ENCODE measurements at regions not wholly inside any gene's neighbourhood (a gene's known extent, or its start where the extent isn't known, plus 50 kb on each side); places are given as distances from the start of the nearest gene placed in this dataset.
"Not testable (repeated sequence)": the region's sequence is repeated elsewhere in the genome, so short reads cannot be mapped to it uniquely, and the experiment has no call there.

- H3K27ac Mint-ChIP-seq = no peak overlapping the region
- no peak overlapping the region for H3K4me3 Mint-ChIP-seq
- H3K36me3 Mint-ChIP-seq = peaks cover 17% of the 10 kb centered on the region
- no peak for ATAC-seq
- no peaks in the 10 kb centered on the region for H3K27me3 Mint-ChIP-seq
- no peak for DNase-seq (ENCODE audit: low spot score)
- peaks cover 0 to 9% of the 10 kb centered on the region in 2 donors for H3K4me1 Mint-ChIP-seq (ENCODE audit: low read depth in 2 of 2)
- H3K9me3 Mint-ChIP-seq = peaks cover 17% of the 10 kb centered on the region
Observed at GRCh38 chr9:29449306-29449705, 1876.0 kb upstream of the C9orf72 start.

- Mint-ChIP-seq H3K36me3 (peaks cover 17% of the 10 kb centered on the region), H3K9me3 (peaks cover 17% of the 10 kb centered on the region)
- not testable (repeated sequence) for H3K27me3 Mint-ChIP-seq; H3K4me1 Mint-ChIP-seq (ENCODE audit: low read depth in 2 of 2); H3K4me3 Mint-ChIP-seq; DNase-seq (ENCODE audit: low spot score); H3K27ac Mint-ChIP-seq; ATAC-seq
Observed at GRCh38 chr9:29450343-29450875, 1877.1 kb upstream of the C9orf72 start.

GRCh38 chr9:29456940-29457339 is 1883.7 kb upstream of the C9orf72 start:
- no peak for DNase-seq (ENCODE audit: low spot score)
- Mint-ChIP-seq H3K4me3 (no peak overlapping the region), H3K36me3 (peaks cover 12% of the 10 kb centered on the region), H3K9me3 (peaks cover 23% of the 10 kb centered on the region), H3K27ac (no peak overlapping the region), H3K27me3 (no peaks in the 10 kb centered on the region), H3K4me1 (ENCODE audit: low read depth in 2 of 2) (peaks cover 0 to 2% of the 10 kb centered on the region in 2 donors)
- no peak for ATAC-seq

GRCh38 chr9:29475471-29475870 is 1902.2 kb upstream of the C9orf72 start:
- no peak overlapping the region for H3K4me3 Mint-ChIP-seq
- peaks cover 24% of the 10 kb centered on the region for H3K9me3 Mint-ChIP-seq
- peaks cover 12% of the 10 kb centered on the region for H3K36me3 Mint-ChIP-seq
- H3K27ac Mint-ChIP-seq = no peak overlapping the region
- ATAC-seq (no peak), DNase-seq (ENCODE audit: low spot score) (no peak)
- H3K27me3 Mint-ChIP-seq = no peaks in the 10 kb centered on the region
- H3K4me1 Mint-ChIP-seq (ENCODE audit: low read depth in 2 of 2) = no peaks in the 10 kb centered on the region

- Mint-ChIP-seq H3K4me3 (no peak overlapping the region), H3K4me1 (ENCODE audit: low read depth in 2 of 2) (no peaks in the 10 kb centered on the region), H3K9me3 (peaks cover 5% of the 10 kb centered on the region), H3K36me3 (peaks cover 4% of the 10 kb centered on the region), H3K27ac (no peak overlapping the region), H3K27me3 (no peaks in the 10 kb centered on the region)
- ATAC-seq (no peak), DNase-seq (ENCODE audit: low spot score) (no peak)
Observed at GRCh38 chr9:29511680-29512079, 1938.4 kb upstream of the C9orf72 start.

GRCh38 chr9:29514336-29514735 is 1941.1 kb upstream of the C9orf72 start:
- Mint-ChIP-seq H3K36me3 (no peaks in the 10 kb centered on the region), H3K4me3 (no peak overlapping the region), H3K27ac (no peak overlapping the region), H3K4me1 (ENCODE audit: low read depth in 2 of 2) (no peaks in the 10 kb centered on the region), H3K9me3 (peaks cover 8% of the 10 kb centered on the region), H3K27me3 (no peaks in the 10 kb centered on the region)
- ATAC-seq (no peak), DNase-seq (ENCODE audit: low spot score) (no peak)

- DNase-seq (ENCODE audit: low spot score) = no peak
- Mint-ChIP-seq H3K9me3 (peaks cover 8% of the 10 kb centered on the region), H3K4me3 (no peak overlapping the region), H3K36me3 (no peaks in the 10 kb centered on the region), H3K4me1 (ENCODE audit: low read depth in 2 of 2) (no peaks in the 10 kb centered on the region), H3K27me3 (no peaks in the 10 kb centered on the region), H3K27ac (no peak overlapping the region)
- ATAC-seq = no peak
Observed at GRCh38 chr9:29514862-29515261, 1941.6 kb upstream of the C9orf72 start.

- H3K36me3 Mint-ChIP-seq = peaks cover 8% of the 10 kb centered on the region
- no peak for ATAC-seq
- no peak overlapping the region for H3K4me3 Mint-ChIP-seq
- DNase-seq (ENCODE audit: low spot score) = no peak
- no peaks in the 10 kb centered on the region for H3K4me1 Mint-ChIP-seq (ENCODE audit: low read depth in 2 of 2)
- peaks cover 8% of the 10 kb centered on the region for H3K9me3 Mint-ChIP-seq
- no peak overlapping the region for H3K27ac Mint-ChIP-seq
- H3K27me3 Mint-ChIP-seq = no peaks in the 10 kb centered on the region
Observed at GRCh38 chr9:29548436-29548835, 1975.2 kb upstream of the C9orf72 start.

- peaks cover 3% of the 10 kb centered on the region for H3K9me3 Mint-ChIP-seq
- no peaks in the 10 kb centered on the region for H3K27me3 Mint-ChIP-seq
- DNase-seq (ENCODE audit: low spot score) (no peak), ATAC-seq (no peak)
- H3K4me1 Mint-ChIP-seq (ENCODE audit: low read depth in 2 of 2) = no peaks in the 10 kb centered on the region
- H3K4me3 Mint-ChIP-seq = no peak overlapping the region
- no peaks in the 10 kb centered on the region for H3K36me3 Mint-ChIP-seq
- no peak overlapping the region for H3K27ac Mint-ChIP-seq
Observed at GRCh38 chr9:29555502-29555901, 1982.2 kb upstream of the C9orf72 start.

- no peak for ATAC-seq
- no peaks in the 10 kb centered on the region for H3K27me3 Mint-ChIP-seq
Observed at GRCh38 chr9:29556317-29556716, 1983.0 kb upstream of the C9orf72 start.

GRCh38 chr9:29556746-29557145 is 1983.5 kb upstream of the C9orf72 start:
- H3K36me3 Mint-ChIP-seq = peaks cover under 1% of the 10 kb centered on the region
- peaks cover 3% of the 10 kb centered on the region for H3K9me3 Mint-ChIP-seq
- DNase-seq (ENCODE audit: low spot score) (no peak), ATAC-seq (no peak)
- no peak overlapping the region for H3K4me3 Mint-ChIP-seq
- H3K4me1 Mint-ChIP-seq (ENCODE audit: low read depth in 2 of 2) = no peaks in the 10 kb centered on the region
- no peaks in the 10 kb centered on the region for H3K27me3 Mint-ChIP-seq
- H3K27ac Mint-ChIP-seq = no peak overlapping the region

More at GRCh38 chr9:29556317-29556716, 1983.0 kb upstream of the C9orf72 start:
- no peak for DNase-seq (ENCODE audit: low spot score)
- no peak overlapping the region for H3K27ac Mint-ChIP-seq
- no peak overlapping the region for H3K4me3 Mint-ChIP-seq
- H3K36me3 Mint-ChIP-seq = no peaks in the 10 kb centered on the region
- H3K9me3 Mint-ChIP-seq = peaks cover 3% of the 10 kb centered on the region
- no peaks in the 10 kb centered on the region for H3K4me1 Mint-ChIP-seq (ENCODE audit: low read depth in 2 of 2)

GRCh38 chr9:29564564-29564963 is 1991.3 kb upstream of the C9orf72 start:
- H3K4me3 Mint-ChIP-seq = no peak overlapping the region
- ATAC-seq (no peak), DNase-seq (ENCODE audit: low spot score) (no peak)
- H3K27ac Mint-ChIP-seq = no peak overlapping the region
- no peaks in the 10 kb centered on the region for H3K27me3 Mint-ChIP-seq
- no peaks in the 10 kb centered on the region for H3K4me1 Mint-ChIP-seq (ENCODE audit: low read depth in 2 of 2)
- H3K36me3 Mint-ChIP-seq = peaks cover 8% of the 10 kb centered on the region
- peaks cover 15% of the 10 kb centered on the region for H3K9me3 Mint-ChIP-seq

- Mint-ChIP-seq H3K4me1 (ENCODE audit: low read depth in 2 of 2) (no peaks in the 10 kb centered on the region), H3K36me3 (no peaks in the 10 kb centered on the region), H3K27ac (no peak overlapping the region), H3K27me3 (no peaks in the 10 kb centered on the region), H3K4me3 (no peak overlapping the region), H3K9me3 (peaks cover 15% of the 10 kb centered on the region)
- no peak for ATAC-seq
- DNase-seq (ENCODE audit: low spot score) = no peak
Observed at GRCh38 chr9:29575219-29575618, 2001.9 kb upstream of the C9orf72 start.

- ATAC-seq (no peak), DNase-seq (ENCODE audit: low spot score) (no peak)
- H3K27ac Mint-ChIP-seq = no peak overlapping the region
- peaks cover 16% of the 10 kb centered on the region for H3K9me3 Mint-ChIP-seq
- H3K4me1 Mint-ChIP-seq (ENCODE audit: low read depth in 2 of 2) = no peaks in the 10 kb centered on the region
- H3K36me3 Mint-ChIP-seq = peaks cover 10% of the 10 kb centered on the region
- H3K27me3 Mint-ChIP-seq = no peaks in the 10 kb centered on the region
- no peak overlapping the region for H3K4me3 Mint-ChIP-seq
Observed at GRCh38 chr9:29588361-29588760, 2015.1 kb upstream of the C9orf72 start.

GRCh38 chr9:29609282-29609681 is 2036.0 kb upstream of the C9orf72 start:
- DNase-seq (ENCODE audit: low spot score) (no peak), ATAC-seq (no peak)
- no peaks in the 10 kb centered on the region for H3K27me3 Mint-ChIP-seq
- H3K27ac Mint-ChIP-seq = no peak overlapping the region
- H3K4me1 Mint-ChIP-seq (ENCODE audit: low read depth in 2 of 2) = no peaks in the 10 kb centered on the region
- H3K9me3 Mint-ChIP-seq = peaks cover 13% of the 10 kb centered on the region
- peaks cover 19% of the 10 kb centered on the region for H3K36me3 Mint-ChIP-seq
- no peak overlapping the region for H3K4me3 Mint-ChIP-seq

Measured in natural killer cell treated with Interleukin-12 subunit alpha and Interleukin-12 subunit beta and Interleukin-15 and Interleukin-18, amount 100 ng/mL, for 72 hours (primary cell).